ENCODE measurements at regions not wholly inside any gene's neighbourhood (a gene's known extent, or its start where the extent isn't known, plus 50 kb on each side); places are given as distances from the start of the nearest gene placed in this dataset.
"Not testable (repeated sequence)": the region's sequence is repeated elsewhere in the genome, so short reads cannot be mapped to it uniquely, and the experiment has no call there.

GRCh38 chr3:13192471-13193213, 119.4 kb upstream of the IQSEC1 start:
- DNase-seq, result no peak

GRCh38 chr3:13191016-13191415, 117.8 kb upstream of the IQSEC1 start:
- DNase-seq, result no peak

- no peak for DNase-seq
Measured at GRCh38 chr3:13190378-13190765, 117.1 kb upstream of the IQSEC1 start.

- DNase-seq, result peak; percentile 12
Measured at GRCh38 chr3:13189639-13190377, 116.6 kb upstream of the IQSEC1 start.

GRCh38 chr3:13188975-13189374, 115.7 kb upstream of the IQSEC1 start:
- no peak for DNase-seq

- no peak for DNase-seq
Measured at GRCh38 chr3:13188181-13188779, 115.1 kb upstream of the IQSEC1 start.

GRCh38 chr3:13187593-13187992, 114.4 kb upstream of the IQSEC1 start:
- DNase-seq, result no peak

- no peak for DNase-seq
Measured at GRCh38 chr3:13186435-13186815, 113.2 kb upstream of the IQSEC1 start.

- DNase-seq, result no peak
Measured at GRCh38 chr3:13185737-13186434, 112.7 kb upstream of the IQSEC1 start.

- DNase-seq, result not testable (repeated sequence)
Measured at GRCh38 chr3:13179582-13180210, 106.5 kb upstream of the IQSEC1 start.

- no peak for DNase-seq
Measured at GRCh38 chr3:13179181-13179580, 106.0 kb upstream of the IQSEC1 start.

- no peak for DNase-seq
Measured at GRCh38 chr3:13178107-13178506, 104.9 kb upstream of the IQSEC1 start.

GRCh38 chr3:13177641-13178040, 104.4 kb upstream of the IQSEC1 start:
- DNase-seq, result no peak

GRCh38 chr3:13177236-13177635, 104.0 kb upstream of the IQSEC1 start:
- no peak for DNase-seq

- DNase-seq, result no peak
Measured at GRCh38 chr3:13176445-13176844, 103.2 kb upstream of the IQSEC1 start.

- DNase-seq, result no peak
Measured at GRCh38 chr3:13174803-13175135, 101.5 kb upstream of the IQSEC1 start.

- no peak for DNase-seq
Measured at GRCh38 chr3:13174011-13174802, 101.0 kb upstream of the IQSEC1 start.

GRCh38 chr3:13173186-13173585, 100.0 kb upstream of the IQSEC1 start:
- no peak for DNase-seq

GRCh38 chr3:13172644-13173013, 99.4 kb upstream of the IQSEC1 start:
- DNase-seq, result no peak

- DNase-seq, result no peak
Measured at GRCh38 chr3:13171704-13172643, 98.7 kb upstream of the IQSEC1 start.

GRCh38 chr3:13170317-13170716, 97.1 kb upstream of the IQSEC1 start:
- DNase-seq, result no peak
